Aorta (tissue), 5 donors: ENCODE measurements at regions not wholly inside any gene's neighbourhood (a gene's known extent, or its start where the extent isn't known, plus 50 kb on each side); places are given as distances from the start of the nearest gene placed in this dataset.

Experiments used
- ATAC-seq: fragments of 200-7000 bp; cut with Tn5 transposase; one replicate; pipeline ENCODE4 v1.9.1; 2022; ENCODE audit warnings: moderate library complexity; ENCODE audit not compliant: low FRiP score
- DNase-seq, 2 donors: peaks; one replicate each; pipeline ENCODE4 v3.0.0-alpha.2; 2020
- H3K27ac ChIP-seq, 2 donors: one replicate each; pipeline ENCODE4 v1.5.1; 2013; ENCODE audit warnings: low read length in 2 of 2, mild to moderate bottlenecking in 2 of 2, moderate library complexity in 2 of 2, control low read depth in 1 of 2, inconsistent platforms in 1 of 2, low read depth in 1 of 2
- H3K27me3 ChIP-seq, 2 donors: one replicate each; pipeline ENCODE4 v1.6.1; 2013; ENCODE audit warnings: control low read depth in 1 of 2, low read length in 1 of 2, mild to moderate bottlenecking in 1 of 2, moderate library complexity in 1 of 2; ENCODE audit not compliant: insufficient read depth in 2 of 2, control insufficient read depth in 1 of 2
- H3K36me3 ChIP-seq, 2 donors: one replicate each; pipeline ENCODE4 v1.6.1; 2013; ENCODE audit warnings: control low read depth in 1 of 2, low read length in 1 of 2, mild to moderate bottlenecking in 1 of 2; ENCODE audit not compliant: insufficient read depth in 2 of 2, control insufficient read depth in 1 of 2
- H3K4me1 ChIP-seq, 2 donors: one replicate each; pipeline ENCODE4 v1.6.1; 2013; ENCODE audit warnings: low read length in 2 of 2, control low read depth in 1 of 2, mild to moderate bottlenecking in 1 of 2, moderate library complexity in 1 of 2; ENCODE audit not compliant: insufficient read depth in 2 of 2, control insufficient read depth in 1 of 2
- H3K4me3 ChIP-seq, 2 donors: one replicate each; pipeline ENCODE4 v1.5.1; 2013; ENCODE audit warnings: low read length in 2 of 2, control low read depth in 1 of 2, mild to moderate bottlenecking in 1 of 2
- H3K9me3 ChIP-seq: one replicate; pipeline ENCODE4 v1.6.1; 2013; ENCODE audit warnings: mild to moderate bottlenecking, low read length; ENCODE audit not compliant: control insufficient read depth
- WGBS, 2 donors: extraction: QIAGEN DNeasy Blood & Tissue Kit; methylation state at CpG; one replicate each; pipeline ENCODE4 v1.1.7; 2013; 5-methylcytosine and 5-hydroxymethylcytosine counted together
- intact Hi-C, 2 donors: fragments of 100-400 bp; cut with DNase I; formaldehyde crosslinking; loops; one replicate each; pipeline versions ENCODE4 v1.14.2 to v1.15.0; 2022
- donor health status: healthy with polysubstance abuse.
- donor health status: Bipolar disorder and iron deficiency.
- donor health status: DM: no; HTN: no; CAD: no.
- donor health status: DM: no; HTN: no; CAD: no.
- donor health status: DM: yes; HTN: yes; CAD: no.

- H3K36me3 ChIP-seq, result no peaks in the 10 kb centered on the region
- ATAC-seq, result no peak
- H3K9me3 ChIP-seq, result no peaks in the 10 kb centered on the region
- no peak overlapping the region for H3K4me3 ChIP-seq
- H3K27me3 ChIP-seq, result no peaks in the 10 kb centered on the region
- H3K27ac ChIP-seq, result no peak overlapping the region
- DNase-seq, result no peak
- intact Hi-C loops, result no loop called here
- no peaks in the 10 kb centered on the region for H3K4me1 ChIP-seq
- 28 to 41% methylated on average over 11 of the region's 11 CpGs for WGBS, 2 donors
Observed at GRCh38 chr10:131456411-131456810, 144.9 kb upstream of the TCERG1L start.

GRCh38 chr10:131461093-131461492 is 149.6 kb upstream of the TCERG1L start:
- Histone ChIP-seq H3K9me3 (no peaks in the 10 kb centered on the region), H3K27me3 (no peaks in the 10 kb centered on the region), H3K4me1 (no peaks in the 10 kb centered on the region), H3K36me3 (no peaks in the 10 kb centered on the region), H3K4me3 (no peak overlapping the region), H3K27ac (no peak overlapping the region)
- ATAC-seq (no peak), DNase-seq (no peak)
- intact Hi-C loops, result no loop called here
- 44 to 55% methylated on average over 5 of the region's 5 CpGs for WGBS, 2 donors

DNA sequence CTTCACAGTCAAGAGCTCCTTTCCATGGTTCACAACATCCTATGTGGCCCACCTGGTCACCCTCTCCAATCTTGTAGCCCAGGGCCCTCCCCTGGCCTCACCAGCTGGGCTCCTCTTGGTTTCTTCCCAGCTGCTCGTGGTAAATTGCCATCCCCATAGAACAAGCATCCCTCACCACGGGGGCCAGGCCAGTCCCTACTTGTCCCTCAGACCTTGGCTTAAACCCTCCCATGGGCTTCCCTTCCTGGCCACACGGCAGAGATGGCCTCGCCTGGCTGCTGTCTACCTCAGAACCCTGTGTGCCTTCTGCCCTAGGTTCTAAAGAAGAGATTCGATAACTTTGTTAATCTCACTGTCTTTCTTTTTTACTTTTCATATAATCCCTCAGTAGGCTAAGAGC is 153.3 kb upstream of the TCERG1L start:
- H3K4me1 ChIP-seq, result no peaks in the 10 kb centered on the region
- WGBS, 2 donors, result 66 to 81% methylated on average over 4 to 5 of the region's 5 CpGs
- H3K27me3 ChIP-seq, result no peaks in the 10 kb centered on the region
- intact Hi-C loops, result no loop called here
- ATAC-seq (peak; percentile 29), DNase-seq (no peak)
- no peaks in the 10 kb centered on the region for H3K9me3 ChIP-seq
- H3K4me3 ChIP-seq, result no peak overlapping the region
- H3K27ac ChIP-seq, result no peak overlapping the region
- H3K36me3 ChIP-seq, result no peaks in the 10 kb centered on the region

DNA sequence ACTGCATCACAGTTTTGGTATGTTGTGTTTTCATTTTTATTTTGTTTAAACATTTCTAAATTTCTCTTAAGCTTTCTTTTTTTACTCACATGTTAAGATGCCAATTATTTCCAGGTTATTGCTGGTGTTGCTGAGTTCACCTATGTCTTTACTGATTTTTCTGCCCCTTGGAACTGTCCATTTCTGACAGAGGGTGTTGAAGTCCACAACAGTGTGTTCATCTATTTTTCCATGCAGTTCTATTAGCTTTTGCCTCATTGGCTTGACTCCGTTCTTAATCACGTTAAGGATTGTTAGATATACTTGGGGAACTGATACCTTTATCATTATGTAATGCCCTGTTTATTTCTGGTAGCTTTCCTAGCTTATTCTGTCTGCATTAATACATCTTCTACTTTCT is 158.0 kb upstream of the TCERG1L start:
- intact Hi-C loops, result no loop called here
- Histone ChIP-seq H3K27ac (no peak overlapping the region), H3K27me3 (no peaks in the 10 kb centered on the region), H3K4me3 (no peak overlapping the region), H3K36me3 (no peaks in the 10 kb centered on the region), H3K9me3 (no peaks in the 10 kb centered on the region), H3K4me1 (no peaks in the 10 kb centered on the region)
- DNase-seq (no peak), ATAC-seq (no peak)
- WGBS, 2 donors, result 61 to 68% methylated on average over 2 of the region's 2 CpGs

- Histone ChIP-seq H3K4me3 (no peak overlapping the region), H3K27ac (no peak overlapping the region), H3K36me3 (no peaks in the 10 kb centered on the region), H3K27me3 (no peaks in the 10 kb centered on the region), H3K9me3 (no peaks in the 10 kb centered on the region), H3K4me1 (no peaks in the 10 kb centered on the region)
- 89% methylated on average over 10 of the region's 10 CpGs for WGBS, 2 donors
- intact Hi-C loops, result no loop called here
- DNase-seq (no peak), ATAC-seq (no peak)
Observed at GRCh38 chr10:131473645-131474044, 162.1 kb upstream of the TCERG1L start.

DNA sequence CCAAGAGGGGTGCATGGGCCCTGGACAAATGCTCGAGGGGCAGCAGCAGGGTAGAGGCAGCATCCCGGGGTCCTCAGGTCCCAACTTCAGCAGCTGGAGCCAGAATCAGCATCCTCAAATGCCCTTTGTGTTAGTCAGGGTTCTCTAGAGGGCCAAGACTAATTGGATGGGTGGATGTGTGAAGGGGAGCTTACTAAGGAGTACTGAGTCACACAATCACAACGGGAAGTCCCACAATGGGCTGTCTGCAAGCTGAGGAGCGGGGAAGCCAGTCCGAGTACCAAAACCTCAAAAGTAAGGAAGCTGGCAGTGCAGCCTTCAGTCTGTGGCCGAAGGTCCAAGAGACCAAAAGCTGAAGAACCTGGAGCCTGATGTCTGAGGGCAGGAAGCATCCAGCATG is 162.9 kb upstream of the TCERG1L start:
- no peaks in the 10 kb centered on the region for H3K4me1 ChIP-seq
- intact Hi-C loops, result no loop called here
- DNase-seq (no peak), ATAC-seq (no peak)
- H3K27ac ChIP-seq, result no peak overlapping the region
- 73 to 78% methylated on average over 6 of the region's 6 CpGs for WGBS, 2 donors
- no peak overlapping the region for H3K4me3 ChIP-seq
- H3K9me3 ChIP-seq, result no peaks in the 10 kb centered on the region
- H3K36me3 ChIP-seq, result no peaks in the 10 kb centered on the region
- no peaks in the 10 kb centered on the region for H3K27me3 ChIP-seq

DNA sequence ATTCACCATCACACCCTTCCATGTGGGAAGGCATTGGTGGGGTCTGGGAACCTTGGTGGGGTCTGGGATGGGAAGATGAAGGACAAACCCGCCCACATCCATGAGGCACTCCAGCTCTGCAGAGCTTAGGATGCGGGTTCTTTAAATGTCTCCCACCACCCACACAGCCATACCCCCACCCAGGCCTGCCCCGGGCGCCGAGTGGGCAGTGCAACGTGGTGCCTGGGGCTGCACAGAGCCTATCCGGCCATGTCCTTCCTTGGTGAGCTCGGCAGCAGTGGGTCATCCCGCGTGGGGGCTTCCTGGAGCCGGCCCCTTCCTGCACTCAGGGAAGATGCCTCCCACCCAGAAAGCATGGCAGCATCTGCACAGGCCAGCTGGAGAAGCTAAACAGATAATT is 163.5 kb upstream of the TCERG1L start:
- ATAC-seq (peak; percentile 30), DNase-seq (no peak)
- WGBS, 2 donors, result 81 to 84% methylated on average over 11 of the region's 11 CpGs
- intact Hi-C loops, result no loop called here
- H3K9me3 ChIP-seq, result no peaks in the 10 kb centered on the region
- no peak overlapping the region for H3K27ac ChIP-seq
- no peaks in the 10 kb centered on the region for H3K36me3 ChIP-seq
- no peak overlapping the region for H3K4me3 ChIP-seq
- no peaks in the 10 kb centered on the region for H3K27me3 ChIP-seq
- no peaks in the 10 kb centered on the region for H3K4me1 ChIP-seq

DNA sequence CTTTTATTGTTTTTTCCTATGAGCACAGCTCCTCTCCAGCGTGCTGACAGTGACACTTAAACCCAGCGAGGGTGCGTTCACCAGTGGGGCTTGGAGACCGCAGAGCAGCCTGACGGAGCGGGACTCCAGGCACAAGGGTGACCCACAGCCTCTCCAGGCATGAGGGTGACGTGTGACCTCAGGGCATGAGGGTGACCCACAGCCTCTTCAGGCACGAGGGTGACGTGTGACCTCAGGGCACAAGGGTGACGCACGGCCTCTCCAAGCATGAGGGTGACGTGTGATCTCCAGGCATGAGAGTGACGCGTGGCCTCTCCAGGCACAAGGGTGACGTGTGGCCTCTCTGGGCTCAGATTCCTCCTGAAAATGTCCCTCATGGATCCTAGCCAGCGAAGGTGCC is 164.3 kb upstream of the TCERG1L start:
- 70 to 73% methylated on average over 16 of the region's 16 CpGs for WGBS, 2 donors
- DNase-seq, result no peak

GRCh38 chr10:131477457-131478121 is 166.1 kb upstream of the TCERG1L start:
- ATAC-seq (no peak), DNase-seq (no peak)
- no peaks in the 10 kb centered on the region for H3K27me3 ChIP-seq
- intact Hi-C loops, result no loop called here
- 39 to 40% methylated on average over 15 of the region's 15 CpGs for WGBS, 2 donors
- H3K36me3 ChIP-seq, result no peaks in the 10 kb centered on the region
- H3K9me3 ChIP-seq, result no peaks in the 10 kb centered on the region
- no peaks in the 10 kb centered on the region for H3K4me1 ChIP-seq
- H3K27ac ChIP-seq, result no peak overlapping the region
- no peak overlapping the region for H3K4me3 ChIP-seq

More for the DNA sequence above, 164.3 kb upstream of the TCERG1L start:
- Histone ChIP-seq H3K4me3 (no peak overlapping the region), H3K27me3 (no peaks in the 10 kb centered on the region), H3K4me1 (no peaks in the 10 kb centered on the region), H3K27ac (no peak overlapping the region), H3K9me3 (no peaks in the 10 kb centered on the region), H3K36me3 (no peaks in the 10 kb centered on the region)
- peak; percentile 37 for ATAC-seq
- intact Hi-C loops, result no loop called here
